Type B pancreatic cell (in vitro differentiated cells): ENCODE measurements at regions not wholly inside any gene's neighbourhood (a gene's known extent, or its start where the extent isn't known, plus 50 kb on each side); places are given as distances from the start of the nearest gene placed in this dataset.

Experiments
- DNase-seq: peaks from one replicate; pipeline ENCODE4 v3.0.0; 2021; ENCODE audit warnings: mixed read lengths; ENCODE audit not compliant: unreplicated experiment; ENCODE audit errors: extremely low spot score
- H3K27ac Mint-ChIP-seq: 2 replicates; pipeline ENCODE4 v1.8.0; 2021; ENCODE audit warnings: mild to moderate bottlenecking, mixed read lengths
- H3K27me3 Mint-ChIP-seq: 2 replicates; pipeline ENCODE4 v1.8.0; 2021; ENCODE audit warnings: mixed read lengths
- H3K36me3 Mint-ChIP-seq: 2 replicates; pipeline ENCODE4 v1.8.0; 2021; ENCODE audit warnings: mixed read lengths
- H3K4me1 Mint-ChIP-seq: one replicate; pipeline ENCODE4 v1.8.0; 2021; ENCODE audit warnings: mixed read lengths; ENCODE audit not compliant: unreplicated experiment
- H3K4me3 Mint-ChIP-seq: 2 replicates; pipeline ENCODE4 v1.8.0; 2021; ENCODE audit warnings: mild to moderate bottlenecking, mixed read lengths
- H3K9me3 Mint-ChIP-seq: 2 replicates; pipeline ENCODE4 v1.8.0; 2021; ENCODE audit warnings: mixed read lengths
- TF ChIP-seq, protein P1 (sequence below): fragments of 200-600 bp; sonication (generic); conservative IDR thresholded peaks from 2 replicates; pipeline ENCODE4 v1.5.0; 2021; ENCODE audit warnings: antibody characterized with exemption, mild to moderate bottlenecking

DNA sequence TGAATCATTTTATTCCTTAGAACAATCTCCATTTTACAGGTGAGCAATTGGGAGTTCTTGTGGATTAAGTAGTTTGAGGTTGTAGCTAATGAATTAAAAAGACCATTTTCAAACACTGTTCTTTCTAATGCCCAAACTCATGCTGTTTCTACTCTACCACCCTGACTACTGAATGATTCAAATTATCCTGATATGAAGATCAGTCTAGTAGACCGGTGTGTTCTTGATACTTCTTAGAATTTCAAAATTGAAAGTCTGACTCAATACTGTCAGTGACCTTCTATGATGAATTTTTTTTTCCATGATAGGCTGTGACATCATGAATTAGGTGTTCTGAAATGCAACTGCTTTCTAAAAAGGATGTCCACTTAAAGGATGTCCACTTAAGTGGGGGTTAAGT lies 515.5 kb downstream of the DMAC1 start:
- Mint-ChIP-seq H3K4me1 (no peaks in the 10 kb centered on the region), H3K27ac (no peak overlapping the region), H3K36me3 (no peaks in the 10 kb centered on the region), H3K4me3 (no peak overlapping the region), H3K27me3 (no peaks in the 10 kb centered on the region), H3K9me3 (peaks cover 4% of the 10 kb centered on the region)
- TF ChIP-seq, protein P1, sequence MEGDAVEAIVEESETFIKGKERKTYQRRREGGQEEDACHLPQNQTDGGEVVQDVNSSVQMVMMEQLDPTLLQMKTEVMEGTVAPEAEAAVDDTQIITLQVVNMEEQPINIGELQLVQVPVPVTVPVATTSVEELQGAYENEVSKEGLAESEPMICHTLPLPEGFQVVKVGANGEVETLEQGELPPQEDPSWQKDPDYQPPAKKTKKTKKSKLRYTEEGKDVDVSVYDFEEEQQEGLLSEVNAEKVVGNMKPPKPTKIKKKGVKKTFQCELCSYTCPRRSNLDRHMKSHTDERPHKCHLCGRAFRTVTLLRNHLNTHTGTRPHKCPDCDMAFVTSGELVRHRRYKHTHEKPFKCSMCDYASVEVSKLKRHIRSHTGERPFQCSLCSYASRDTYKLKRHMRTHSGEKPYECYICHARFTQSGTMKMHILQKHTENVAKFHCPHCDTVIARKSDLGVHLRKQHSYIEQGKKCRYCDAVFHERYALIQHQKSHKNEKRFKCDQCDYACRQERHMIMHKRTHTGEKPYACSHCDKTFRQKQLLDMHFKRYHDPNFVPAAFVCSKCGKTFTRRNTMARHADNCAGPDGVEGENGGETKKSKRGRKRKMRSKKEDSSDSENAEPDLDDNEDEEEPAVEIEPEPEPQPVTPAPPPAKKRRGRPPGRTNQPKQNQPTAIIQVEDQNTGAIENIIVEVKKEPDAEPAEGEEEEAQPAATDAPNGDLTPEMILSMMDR, result no peak
- DNase-seq, result no peak

DNA sequence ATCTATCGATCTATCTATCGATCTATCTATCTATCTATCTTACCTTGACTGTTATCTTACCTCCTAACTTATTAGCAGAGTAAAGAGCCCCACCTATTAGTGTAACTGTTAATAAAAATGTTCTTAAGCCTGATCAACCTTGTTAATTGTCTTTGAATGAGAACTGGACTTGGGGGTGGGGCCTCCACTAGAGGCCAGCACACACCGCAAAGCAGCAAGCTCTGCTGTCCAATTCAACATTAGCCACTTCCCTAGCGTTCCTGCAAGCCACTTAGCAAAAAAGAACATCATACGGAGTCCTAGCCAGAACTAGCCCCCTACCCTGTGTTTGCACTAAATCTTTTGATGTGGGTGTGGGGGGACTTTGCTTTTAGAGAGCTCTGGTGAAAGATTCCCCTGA lies 515.8 kb downstream of the KDM4C start:
- H3K36me3 Mint-ChIP-seq, result no peaks in the 10 kb centered on the region
- no peak overlapping the region for H3K27ac Mint-ChIP-seq
- no peak overlapping the region for H3K4me3 Mint-ChIP-seq
- no peak for DNase-seq
- no peaks in the 10 kb centered on the region for H3K9me3 Mint-ChIP-seq
- H3K4me1 Mint-ChIP-seq, result peaks cover 8% of the 10 kb centered on the region
- TF ChIP-seq, protein P1, result peak; percentile 64
- H3K27me3 Mint-ChIP-seq, result peaks cover 35% of the 10 kb centered on the region

DNA sequence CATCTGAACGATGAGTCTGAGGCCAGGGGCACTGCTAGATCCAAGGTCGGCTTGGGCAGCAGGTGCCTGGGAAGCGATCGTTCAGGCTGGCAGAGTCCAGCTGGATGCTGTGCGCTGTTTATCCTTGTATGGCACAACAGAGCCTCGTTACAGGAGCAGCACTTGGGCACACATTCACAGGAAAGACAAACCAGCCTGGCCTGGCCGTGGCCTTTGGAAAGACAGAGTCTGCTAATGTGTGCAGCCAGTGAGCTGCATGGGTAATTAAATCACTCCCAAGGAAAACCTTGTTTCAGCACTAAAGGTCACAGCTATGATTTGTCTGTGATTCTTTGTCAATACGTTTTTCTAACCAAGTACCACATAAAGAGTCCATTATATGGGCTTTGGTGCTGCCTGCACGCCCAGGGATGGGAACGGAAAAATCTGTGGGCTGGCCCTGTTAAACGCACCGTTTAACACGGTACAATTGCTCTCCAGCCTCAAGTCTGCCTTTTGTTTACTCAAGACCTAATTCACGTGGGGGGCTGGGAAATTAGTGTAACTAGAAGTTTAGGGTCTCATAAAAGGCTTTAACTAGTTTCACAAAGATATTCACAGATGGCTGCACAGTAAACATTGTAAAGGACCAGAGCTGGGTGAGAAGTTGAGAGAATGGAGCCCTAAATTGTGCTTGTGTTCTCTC lies 509.3 kb downstream of the KDM4C start:
- H3K36me3 Mint-ChIP-seq, result no peaks in the 10 kb centered on the region
- H3K4me3 Mint-ChIP-seq, result no peak overlapping the region
- peaks cover 46% of the 10 kb centered on the region for H3K27me3 Mint-ChIP-seq
- no peak for DNase-seq
- TF ChIP-seq, protein P1, result no peak
- no peak overlapping the region for H3K27ac Mint-ChIP-seq
- H3K9me3 Mint-ChIP-seq, result no peaks in the 10 kb centered on the region
- peaks cover 8% of the 10 kb centered on the region for H3K4me1 Mint-ChIP-seq

DNA sequence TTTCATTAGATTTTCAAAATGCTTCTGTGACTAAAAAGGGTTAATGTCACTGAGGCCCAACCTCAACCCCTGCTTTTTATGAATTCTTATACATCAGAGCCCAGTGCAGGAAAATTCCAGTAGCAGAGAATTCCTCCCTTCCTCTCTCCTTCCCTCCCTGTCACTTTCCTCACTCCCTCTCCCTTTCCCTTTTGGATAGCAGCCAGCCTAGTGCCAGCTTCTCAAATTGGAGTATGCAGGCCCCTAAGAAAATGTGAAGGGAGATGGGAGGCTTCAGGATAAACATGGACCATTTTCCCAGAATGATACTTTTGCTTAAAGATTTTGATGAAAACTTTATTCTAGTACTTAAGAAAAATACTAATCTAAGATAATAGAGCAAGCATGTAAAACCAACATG lies 507.4 kb downstream of the KDM4C start:
- peaks cover 41% of the 10 kb centered on the region for H3K27me3 Mint-ChIP-seq
- peaks cover 8% of the 10 kb centered on the region for H3K4me1 Mint-ChIP-seq
- no peak overlapping the region for H3K4me3 Mint-ChIP-seq
- TF ChIP-seq, protein P1, result no peak
- H3K27ac Mint-ChIP-seq, result no peak overlapping the region
- DNase-seq, result no peak
- no peaks in the 10 kb centered on the region for H3K9me3 Mint-ChIP-seq
- H3K36me3 Mint-ChIP-seq, result no peaks in the 10 kb centered on the region

DNA sequence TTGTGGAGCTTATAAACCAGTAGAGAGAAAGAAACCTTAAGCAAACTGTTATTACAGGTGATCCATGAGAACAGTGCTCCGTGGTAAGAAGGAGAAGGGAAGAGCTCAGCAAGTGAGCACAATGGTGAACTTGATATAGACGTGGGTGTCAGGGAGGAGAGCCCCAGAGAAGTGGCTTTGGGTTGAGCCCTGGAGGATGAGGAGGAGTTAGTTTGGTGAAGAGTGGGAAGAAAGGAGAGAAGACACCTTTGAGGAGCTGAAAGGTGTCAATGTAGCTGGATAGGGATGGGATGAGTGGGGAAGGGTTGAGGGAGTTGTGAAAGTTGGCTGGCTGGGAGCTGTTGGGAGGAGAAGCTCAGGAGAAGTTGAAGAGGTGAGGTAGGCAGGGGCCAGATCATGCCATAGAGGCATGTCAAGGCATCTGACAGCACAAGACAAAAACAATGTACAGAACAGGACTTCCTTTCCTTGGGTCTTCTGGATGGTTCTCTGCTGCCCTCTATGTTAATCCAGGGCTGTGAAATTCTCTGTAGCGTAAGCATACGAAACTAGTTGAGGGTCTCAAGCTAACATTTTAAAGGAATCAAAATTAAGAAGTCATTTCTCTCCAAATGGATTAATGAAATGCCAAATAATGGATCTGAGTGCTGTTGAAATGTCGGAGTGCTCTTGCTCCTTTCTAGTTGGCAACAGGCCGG lies 501.9 kb downstream of the KDM4C start:
- Mint-ChIP-seq H3K4me3 (no peak overlapping the region), H3K4me1 (no peaks in the 10 kb centered on the region), H3K27me3 (peaks cover 27% of the 10 kb centered on the region), H3K36me3 (no peaks in the 10 kb centered on the region), H3K9me3 (peaks cover 7% of the 10 kb centered on the region), H3K27ac (no peak overlapping the region)
- TF ChIP-seq, protein P1, result no peak
- no peak for DNase-seq
